Endothelial cell (in vitro differentiated cells): ENCODE measurements at regions not wholly inside any gene's neighbourhood (a gene's known extent, or its start where the extent isn't known, plus 50 kb on each side); places are given as distances from the start of the nearest gene placed in this dataset.

Experiments used
- DNase-seq: peaks from one replicate; pipeline ENCODE4 v3.0.0; 2021; ENCODE audit warnings: low spot score
- H3K27ac Mint-ChIP-seq: one replicate; pipeline ENCODE4 v1.8.0; 2021; ENCODE audit warnings: mixed read lengths, inconsistent platforms; ENCODE audit not compliant: unreplicated experiment
- H3K27me3 Mint-ChIP-seq: one replicate; pipeline ENCODE4 v1.8.0; 2021; ENCODE audit warnings: mild to moderate bottlenecking, moderate library complexity, mixed read lengths, inconsistent platforms; ENCODE audit not compliant: unreplicated experiment
- H3K36me3 Mint-ChIP-seq: one replicate; pipeline ENCODE4 v1.8.0; 2021; ENCODE audit warnings: mild to moderate bottlenecking, low read depth, mixed read lengths, inconsistent platforms; ENCODE audit not compliant: unreplicated experiment
- H3K4me1 Mint-ChIP-seq: one replicate; pipeline ENCODE4 v1.8.0; 2021; ENCODE audit warnings: mild to moderate bottlenecking, mixed read lengths, inconsistent platforms; ENCODE audit not compliant: unreplicated experiment
- H3K4me3 Mint-ChIP-seq: one replicate; pipeline ENCODE4 v1.8.0; 2021; ENCODE audit warnings: mild to moderate bottlenecking, mixed read lengths, inconsistent platforms; ENCODE audit not compliant: unreplicated experiment
- H3K9me3 Mint-ChIP-seq: one replicate; pipeline ENCODE4 v1.8.0; 2021; ENCODE audit warnings: mixed read lengths, inconsistent platforms; ENCODE audit not compliant: unreplicated experiment
- CTCF ChIP-seq: fragments of 200-600 bp; sonication (generic); IDR thresholded peaks from one replicate; pipeline ENCODE4 v1.5.0; 2021; ENCODE audit warnings: antibody characterized with exemption; ENCODE audit not compliant: unreplicated experiment

- H3K27ac Mint-ChIP-seq: no peak overlapping the region
- no peaks in the 10 kb centered on the region for H3K36me3 Mint-ChIP-seq
- peaks cover 6% of the 10 kb centered on the region for H3K4me1 Mint-ChIP-seq
- TF ChIP-seq CTCF: no peak
- no peaks in the 10 kb centered on the region for H3K27me3 Mint-ChIP-seq
- DNase-seq: no peak
- H3K4me3 Mint-ChIP-seq: no peak overlapping the region
- no peaks in the 10 kb centered on the region for H3K9me3 Mint-ChIP-seq
Observed at GRCh38 chr3:150357923-150358607, 50.0 kb upstream of the TSC22D2 start.

DNA sequence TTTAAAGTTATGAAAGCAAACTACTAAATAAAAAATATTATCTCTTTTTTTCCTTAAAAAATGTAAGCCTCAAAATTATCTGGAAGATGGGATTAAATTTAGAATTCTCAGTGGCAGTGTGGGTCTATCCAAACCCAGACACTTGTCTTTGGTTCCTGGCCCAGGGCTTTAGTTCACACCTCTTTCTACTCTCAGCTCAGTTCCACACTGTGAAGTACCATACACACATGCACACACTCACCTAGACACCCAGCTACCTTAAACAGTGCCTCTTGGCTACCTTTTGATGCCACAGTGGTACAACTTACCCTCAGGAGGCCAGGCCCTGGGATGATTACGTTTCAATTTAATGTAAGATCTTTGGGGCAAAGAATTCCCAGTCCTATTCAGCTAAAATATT is 51.0 kb upstream of the TSC22D2 start:
- Mint-ChIP-seq H3K27me3 (no peaks in the 10 kb centered on the region), H3K9me3 (no peaks in the 10 kb centered on the region), H3K4me1 (peaks cover 6% of the 10 kb centered on the region), H3K36me3 (no peaks in the 10 kb centered on the region), H3K4me3 (no peak overlapping the region), H3K27ac (no peak overlapping the region)
- DNase-seq: no peak
- TF ChIP-seq CTCF: no peak

- peaks cover 7% of the 10 kb centered on the region for H3K4me1 Mint-ChIP-seq
- H3K9me3 Mint-ChIP-seq: no peaks in the 10 kb centered on the region
- no peak overlapping the region for H3K4me3 Mint-ChIP-seq
- H3K36me3 Mint-ChIP-seq: no peaks in the 10 kb centered on the region
- no peak for DNase-seq
- no peak for TF ChIP-seq CTCF
- peak overlapping the region; percentile 67 for H3K27ac Mint-ChIP-seq
- H3K27me3 Mint-ChIP-seq: no peaks in the 10 kb centered on the region
Observed at GRCh38 chr3:150355574-150355973, 52.5 kb upstream of the TSC22D2 start.

- H3K9me3 Mint-ChIP-seq: no peaks in the 10 kb centered on the region
- TF ChIP-seq CTCF: no peak
- no peak for DNase-seq
- no peaks in the 10 kb centered on the region for H3K27me3 Mint-ChIP-seq
- no peaks in the 10 kb centered on the region for H3K36me3 Mint-ChIP-seq
- peaks cover 11% of the 10 kb centered on the region for H3K4me1 Mint-ChIP-seq
- H3K27ac Mint-ChIP-seq: no peak overlapping the region
- H3K4me3 Mint-ChIP-seq: no peak overlapping the region
Observed at GRCh38 chr3:150352931-150353330, 55.2 kb upstream of the TSC22D2 start.

DNA sequence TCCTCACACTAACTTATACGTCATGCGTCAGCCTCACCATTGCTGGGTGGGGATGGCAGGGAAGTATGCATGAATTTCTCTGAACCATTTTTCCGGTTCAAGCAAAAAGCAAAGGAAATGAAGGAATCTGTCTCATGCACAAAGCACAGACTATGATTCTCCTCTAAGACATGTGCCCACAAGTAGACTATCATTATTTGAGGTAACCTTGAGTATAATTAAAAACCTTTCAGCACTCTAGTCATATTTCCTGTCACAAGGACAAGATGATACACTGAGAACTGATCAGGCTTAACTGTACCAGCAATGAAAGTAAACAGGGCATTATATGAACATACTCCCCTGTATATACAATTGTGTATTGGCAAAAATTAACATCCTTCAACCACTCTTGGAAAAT is 56.7 kb upstream of the TSC22D2 start:
- H3K27me3 Mint-ChIP-seq: no peaks in the 10 kb centered on the region

More for the DNA sequence above, 56.7 kb upstream of the TSC22D2 start:
- Mint-ChIP-seq H3K36me3 (no peaks in the 10 kb centered on the region), H3K4me1 (peaks cover 18% of the 10 kb centered on the region), H3K9me3 (no peaks in the 10 kb centered on the region), H3K4me3 (no peak overlapping the region), H3K27ac (no peak overlapping the region)
- TF ChIP-seq CTCF: no peak
- DNase-seq: no peak
